Fibroblast of lung (primary cell): ENCODE measurements at regions not wholly inside any gene's neighbourhood (a gene's known extent, or its start where the extent isn't known, plus 50 kb on each side); places are given as distances from the start of the nearest gene placed in this dataset.

Experiments used
- EZH2 ChIP-seq: IDR thresholded peaks from 2 replicates; pipeline ENCODE4 v1.5.1; 2012; ENCODE audit warnings: low read length, control low read depth, mild to moderate bottlenecking; ENCODE audit errors: missing control alignments
- TF ChIP-seq, protein P1 (sequence below), 2 donors: IDR thresholded peaks in 1 of 2; conservative IDR thresholded peaks in 1 of 2; 1 replicate in 1 of 2; 2 replicates in 1 of 2; pipeline ENCODE4 v1.5.1; 2011 to 2012; ENCODE audit warnings: low read length in 2 of 2, control low read depth in 1 of 2, inconsistent platforms in 1 of 2, low read depth in 1 of 2, mild to moderate bottlenecking in 1 of 2

DNA sequence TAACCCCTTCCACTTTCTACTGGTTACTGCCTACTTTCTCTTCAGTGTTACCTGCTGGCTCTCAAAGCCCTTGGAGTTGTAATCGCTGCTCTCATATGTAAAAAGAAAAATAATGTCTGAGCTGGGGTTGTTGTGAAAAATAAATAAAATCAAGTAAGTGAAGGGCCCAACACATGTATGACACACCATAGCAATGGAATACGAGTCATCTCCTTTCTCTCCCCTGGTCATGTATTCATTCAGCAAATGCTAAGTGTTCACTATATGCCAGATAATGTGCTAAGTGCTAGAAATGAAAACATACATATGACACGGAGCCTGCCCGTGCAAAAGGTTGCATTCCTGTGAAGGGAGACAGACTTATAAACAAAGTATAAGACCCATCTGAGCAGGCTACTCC, 535.0 kb downstream of the RFC3 start:
- TF ChIP-seq EZH2 = no peak
- TF ChIP-seq, protein P1, sequence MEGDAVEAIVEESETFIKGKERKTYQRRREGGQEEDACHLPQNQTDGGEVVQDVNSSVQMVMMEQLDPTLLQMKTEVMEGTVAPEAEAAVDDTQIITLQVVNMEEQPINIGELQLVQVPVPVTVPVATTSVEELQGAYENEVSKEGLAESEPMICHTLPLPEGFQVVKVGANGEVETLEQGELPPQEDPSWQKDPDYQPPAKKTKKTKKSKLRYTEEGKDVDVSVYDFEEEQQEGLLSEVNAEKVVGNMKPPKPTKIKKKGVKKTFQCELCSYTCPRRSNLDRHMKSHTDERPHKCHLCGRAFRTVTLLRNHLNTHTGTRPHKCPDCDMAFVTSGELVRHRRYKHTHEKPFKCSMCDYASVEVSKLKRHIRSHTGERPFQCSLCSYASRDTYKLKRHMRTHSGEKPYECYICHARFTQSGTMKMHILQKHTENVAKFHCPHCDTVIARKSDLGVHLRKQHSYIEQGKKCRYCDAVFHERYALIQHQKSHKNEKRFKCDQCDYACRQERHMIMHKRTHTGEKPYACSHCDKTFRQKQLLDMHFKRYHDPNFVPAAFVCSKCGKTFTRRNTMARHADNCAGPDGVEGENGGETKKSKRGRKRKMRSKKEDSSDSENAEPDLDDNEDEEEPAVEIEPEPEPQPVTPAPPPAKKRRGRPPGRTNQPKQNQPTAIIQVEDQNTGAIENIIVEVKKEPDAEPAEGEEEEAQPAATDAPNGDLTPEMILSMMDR (conservative IDR thresholded peaks at IDR 0.05 in 1 of 2, IDR thresholded peaks at IDR 0.05 in 1 of 2; ENCODE audit: low read depth in 1 of 2, low read length in 2 of 2) = no peak
